ENCODE measurements at regions not wholly inside any gene's neighbourhood (a gene's known extent, or its start where the extent isn't known, plus 50 kb on each side); places are given as distances from the start of the nearest gene placed in this dataset.

- no peak for DNase-seq
These were observed 62.7 kb upstream of the TANC1 start for GRCh38 chr2:158905784-158906183.

- no peak for DNase-seq
These were observed 60.4 kb upstream of the TANC1 start for GRCh38 chr2:158907926-158908456.

- DNase-seq, result no peak
These were observed 56.3 kb upstream of the TANC1 start for GRCh38 chr2:158912112-158912511.

GRCh38 chr2:158912765-158913164, 55.7 kb upstream of the TANC1 start:
- DNase-seq, result no peak

- no peak for DNase-seq
These were observed 54.4 kb upstream of the TANC1 start for GRCh38 chr2:158914066-158914465.

- no peak for DNase-seq
These were observed 53.7 kb upstream of the TANC1 start for GRCh38 chr2:158914731-158915130.

GRCh38 chr2:158917121-158917520, 51.3 kb upstream of the TANC1 start:
- DNase-seq, result no peak

GRCh38 chr2:158918452-158918851, 50.0 kb upstream of the TANC1 start:
- DNase-seq, result no peak

Data from NCI-H510A (cell line).